Transverse colon (tissue), 4 donors: ENCODE measurements at regions not wholly inside any gene's neighbourhood (a gene's known extent, or its start where the extent isn't known, plus 50 kb on each side); places are given as distances from the start of the nearest gene placed in this dataset.

Experiments used
- DNase-seq: peaks from one replicate; pipeline ENCODE4 v3.0.0-alpha.2; 2019
- H3K27ac ChIP-seq, 4 donors: fragments of 200-600 bp; sonication (generic); 2 replicates each; pipeline ENCODE4 v1.5.1; 2016 to 2018; ENCODE audit warnings: inconsistent platforms in 4 of 4
- H3K27me3 ChIP-seq: fragments of 200-600 bp; sonication (generic); 2 replicates; pipeline ENCODE4 v1.5.1; 2017; ENCODE audit warnings: inconsistent platforms
- H3K36me3 ChIP-seq, 4 donors: fragments of 200-600 bp; sonication (generic); 2 replicates each; pipeline ENCODE4 v1.5.1; 2017 to 2019; ENCODE audit warnings: inconsistent platforms in 4 of 4
- H3K4me1 ChIP-seq, 4 donors: fragments of 200-600 bp; sonication (generic); 2 replicates each; pipeline ENCODE4 v1.5.1; 2017 to 2020; ENCODE audit warnings: inconsistent platforms in 4 of 4
- H3K4me3 ChIP-seq, 4 donors: fragments of 200-600 bp; sonication (generic); 1 replicate in 1 of 4; 2 replicates in 3 of 4; pipeline versions ENCODE4 v1.5.1 to v1.6.1; 2017 to 2019; ENCODE audit warnings: inconsistent platforms in 4 of 4
- H3K9me3 ChIP-seq, 2 donors: fragments of 200-600 bp; sonication (generic); 2 replicates each; pipeline ENCODE4 v1.5.1; 2017 to 2019; ENCODE audit warnings: inconsistent platforms in 2 of 2
- CTCF ChIP-seq, 5 experiments: fragments of 200-600 bp in 3 of 5; fragments of 450-650 bp in 2 of 5; sonication (generic) in 3 of 5; IDR thresholded peaks; 1 replicate in 2 of 5; 2 replicates in 3 of 5; pipeline ENCODE4 v1.5.1; 2016 to 2017; ENCODE audit warnings: antibody characterized with exemption in 5 of 5, inconsistent platforms in 3 of 5, mild to moderate bottlenecking in 2 of 5, moderate library complexity in 1 of 5
- EP300 ChIP-seq: sonication (generic); formaldehyde crosslinking; IDR thresholded peaks from one replicate; pipeline ENCODE4 v1.6.1; 2017; ENCODE audit warnings: antibody characterized with exemption, low read depth
- POLR2A ChIP-seq: fragments of 450-650 bp; IDR thresholded peaks from one replicate; pipeline ENCODE4 v1.6.1; 2016; ENCODE audit warnings: antibody characterized with exemption, mild to moderate bottlenecking, moderate library complexity
- POLR2AphosphoS5 ChIP-seq, 3 donors: sonication (generic); formaldehyde crosslinking; IDR thresholded peaks; one replicate each; pipeline ENCODE4 v1.6.1; 2016; ENCODE audit warnings: antibody characterized with exemption in 3 of 3
- WGBS, 2 donors: methylation state at CpG; one replicate each; pipeline ENCODE4 v1.1.5; 2018; ENCODE audit warnings: low coverage in 1 of 2; 5-methylcytosine and 5-hydroxymethylcytosine counted together
- in situ Hi-C, 4 donors: fragments of 200-750 bp; cut with MboI; loops; one replicate each; pipeline versions ENCODE4 v1.15.0 to v1.15.1; 2017; ENCODE audit warnings: low sequenced_read_pairs in 3 of 4, low pct_ligation_motif_present in 1 of 4, low pct_unique_long_range_greater_than_20kb in 1 of 4
- intact Hi-C: fragments of 100-400 bp; cut with DNase I; formaldehyde crosslinking; loops from one replicate; pipeline ENCODE4 v1.15.1; 2023; ENCODE audit warnings: low total_unique reads

- no peaks in the 10 kb centered on the region for H3K4me1 ChIP-seq
- in situ Hi-C loops = no loop called here
- intact Hi-C loops = no loop called here
- DNase-seq = no peak
- no peak for TF ChIP-seq POLR2A
- H3K4me3 ChIP-seq = no peak overlapping the region
- H3K27ac ChIP-seq = no peak overlapping the region
- 85 to 86% methylated on average over 5 of the region's 5 CpGs for WGBS, 2 donors
- no peaks in the 10 kb centered on the region for H3K9me3 ChIP-seq
- H3K36me3 ChIP-seq = no peaks in the 10 kb centered on the region
- no peaks in the 10 kb centered on the region for H3K27me3 ChIP-seq
Measured at GRCh38 chr7:91408388-91409154, 144.3 kb downstream of the FZD1 start.

GRCh38 chr7:91411060-91411459, 146.8 kb downstream of the FZD1 start:
- no peak for DNase-seq
- no peak overlapping the region for H3K4me3 ChIP-seq
- TF ChIP-seq POLR2AphosphoS5 (IDR thresholded peaks at IDR 0.05) (no peak), POLR2A (no peak), EP300 (no peak)
- no peaks in the 10 kb centered on the region for H3K9me3 ChIP-seq
- intact Hi-C loops = no loop called here
- 80% methylated on average over 1 to 4 of the region's 4 CpGs for WGBS, 2 donors
- H3K4me1 ChIP-seq = no peaks in the 10 kb centered on the region
- H3K36me3 ChIP-seq = no peaks in the 10 kb centered on the region
- in situ Hi-C loops = no loop called here
- H3K27ac ChIP-seq = no peak overlapping the region
- H3K27me3 ChIP-seq = no peaks in the 10 kb centered on the region

- H3K4me3 ChIP-seq = no peak overlapping the region
- H3K4me1 ChIP-seq = no peaks in the 10 kb centered on the region
- no peaks in the 10 kb centered on the region for H3K36me3 ChIP-seq
- no peaks in the 10 kb centered on the region for H3K27me3 ChIP-seq
- intact Hi-C loops = no loop called here
- H3K27ac ChIP-seq = no peak overlapping the region
- TF ChIP-seq POLR2AphosphoS5 (IDR thresholded peaks at IDR 0.05) = no peak
- TF ChIP-seq EP300 = no peak
- no peak for TF ChIP-seq CTCF (IDR thresholded peaks at IDR 0.05)
- TF ChIP-seq POLR2A = no peak
- in situ Hi-C loops = no loop called here
- no peak for DNase-seq
- H3K9me3 ChIP-seq = no peaks in the 10 kb centered on the region
- 22 to 25% methylated on average over 2 of the region's 2 CpGs for WGBS, 2 donors
Measured at GRCh38 chr7:91412298-91412697, 148.1 kb downstream of the FZD1 start.

- Histone ChIP-seq H3K9me3 (no peaks in the 10 kb centered on the region), H3K4me1 (no peaks in the 10 kb centered on the region), H3K27me3 (no peaks in the 10 kb centered on the region), H3K4me3 (no peak overlapping the region), H3K36me3 (no peaks in the 10 kb centered on the region), H3K27ac (no peak overlapping the region)
- intact Hi-C loops = no loop called here
- no peak for DNase-seq
- in situ Hi-C loops = no loop called here
- WGBS, 2 donors = 59 to 60% methylated on average over 2 of the region's 2 CpGs
- no peak for TF ChIP-seq POLR2A
- TF ChIP-seq CTCF (IDR thresholded peaks at IDR 0.05) = no peak
Measured at GRCh38 chr7:91414734-91415133, 150.5 kb downstream of the FZD1 start.

- TF ChIP-seq EP300 (no peak), CTCF (IDR thresholded peaks at IDR 0.05) (no peak), POLR2AphosphoS5 (IDR thresholded peaks at IDR 0.05) (no peak), POLR2A (no peak)
- Histone ChIP-seq H3K4me1 (no peaks in the 10 kb centered on the region), H3K4me3 (no peak overlapping the region), H3K9me3 (no peaks in the 10 kb centered on the region), H3K27ac (no peak overlapping the region), H3K36me3 (no peaks in the 10 kb centered on the region), H3K27me3 (no peaks in the 10 kb centered on the region)
- in situ Hi-C loops = no loop called here
- DNase-seq = no peak
- WGBS, 2 donors = 72 to 83% methylated on average over 4 of the region's 4 CpGs
- intact Hi-C loops = no loop called here
Measured at GRCh38 chr7:91416155-91416865, 152.1 kb downstream of the FZD1 start.
